ENCODE measurements at regions not wholly inside any gene's neighbourhood (a gene's known extent, or its start where the extent isn't known, plus 50 kb on each side); places are given as distances from the start of the nearest gene placed in this dataset.

GRCh38 chr2:166613226-166613625 is 119.2 kb upstream of the SCN7A start:
- no peak for TF ChIP-seq CTCF (conservative IDR thresholded peaks at IDR 0.05)
- H3K27ac ChIP-seq = no peak overlapping the region

- no peak overlapping the region for H3K27ac ChIP-seq
- no peak for TF ChIP-seq CTCF (conservative IDR thresholded peaks at IDR 0.05)
Measured at GRCh38 chr2:166612214-166612613, 118.2 kb upstream of the SCN7A start.

DNA sequence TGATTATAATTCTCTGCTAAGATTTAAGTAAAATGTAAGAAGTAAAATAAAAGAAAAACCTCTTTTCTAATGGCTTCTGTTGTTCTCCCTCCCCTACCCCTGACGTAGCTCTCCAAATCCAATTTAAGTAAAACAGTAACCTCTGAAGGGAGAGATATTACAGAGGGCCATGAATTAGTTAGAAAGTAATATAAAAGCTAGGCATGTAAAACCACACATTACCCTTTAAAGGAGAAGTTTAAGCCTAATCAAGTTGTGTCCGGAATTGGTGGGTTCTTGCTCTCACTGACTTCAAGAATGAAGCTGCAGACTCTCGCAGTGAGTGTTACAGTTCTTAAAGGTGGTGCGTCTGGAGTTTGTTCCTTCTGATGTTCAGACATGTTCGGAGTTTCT is 116.9 kb upstream of the SCN7A start:
- TF ChIP-seq CTCF (conservative IDR thresholded peaks at IDR 0.05) = no peak
- H3K27ac ChIP-seq = no peak overlapping the region

DNA sequence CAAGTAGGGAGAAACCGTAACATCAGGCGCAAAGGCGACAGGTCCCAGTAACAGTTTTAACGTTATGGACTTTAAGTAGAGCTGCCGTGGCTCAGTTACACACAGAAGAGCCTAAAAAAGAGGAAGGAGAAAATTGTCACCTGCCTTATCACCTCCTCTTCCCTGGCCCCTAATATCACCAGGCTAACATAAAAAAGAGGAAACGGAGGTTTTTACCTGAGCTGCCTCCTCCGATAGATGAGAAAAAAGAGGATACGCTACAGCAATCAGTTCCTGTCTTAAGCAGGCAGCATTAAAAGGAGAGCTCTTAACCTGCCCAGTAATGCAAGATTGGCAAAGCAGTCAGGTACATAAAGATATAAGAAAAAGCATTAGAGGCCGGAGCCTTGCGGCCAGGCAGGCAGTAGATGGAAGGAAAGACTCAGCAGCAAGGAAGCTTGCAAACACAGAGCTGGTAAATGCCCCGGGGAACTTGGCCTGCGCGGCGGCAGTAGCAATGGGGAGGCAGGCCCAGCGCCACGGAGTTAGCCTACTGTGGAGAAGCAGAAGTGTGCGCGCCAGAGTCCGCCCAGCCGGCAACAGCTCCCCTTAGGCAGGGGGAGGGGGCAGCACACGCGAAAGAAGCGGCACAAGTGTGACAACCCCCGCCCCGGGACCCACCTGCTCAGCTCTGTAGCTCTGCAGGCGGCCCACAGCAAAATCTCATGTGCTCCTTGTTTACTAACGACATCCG is 116.3 kb upstream of the SCN7A start:
- no peak for TF ChIP-seq CTCF (conservative IDR thresholded peaks at IDR 0.05)
- H3K27ac ChIP-seq = no peak overlapping the region

- 0 out of 2 replicates have a peak, but pooled peaks have one; percentile 12 for TF ChIP-seq CTCF (conservative IDR thresholded peaks at IDR 0.05)
- H3K27ac ChIP-seq = no peak overlapping the region
Measured at GRCh38 chr2:166609183-166609959, 115.3 kb upstream of the SCN7A start.

DNA sequence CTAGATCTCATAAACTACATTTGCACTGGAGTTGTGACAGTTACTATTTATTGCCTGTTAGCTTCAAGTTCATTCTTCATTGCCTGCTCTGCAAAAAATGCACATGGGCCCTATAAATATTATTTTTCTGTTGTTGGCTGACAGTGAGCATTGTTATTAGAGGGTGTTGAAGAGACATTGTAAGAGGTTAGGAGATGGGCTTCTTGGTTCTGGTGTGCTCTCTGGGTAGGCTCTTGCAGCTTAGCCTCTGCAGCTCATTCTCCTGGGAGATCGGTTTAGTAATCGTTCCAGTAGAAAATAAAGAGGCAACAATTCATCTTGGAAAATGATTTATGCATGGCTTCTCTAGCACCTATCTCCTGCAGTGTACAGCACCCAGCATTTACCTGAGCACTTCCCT is 113.8 kb upstream of the SCN7A start:
- no peak for TF ChIP-seq CTCF (conservative IDR thresholded peaks at IDR 0.05)
- H3K27ac ChIP-seq = no peak overlapping the region

- no peak for TF ChIP-seq CTCF (conservative IDR thresholded peaks at IDR 0.05)
Measured at GRCh38 chr2:166593403-166593802, 99.4 kb upstream of the SCN7A start.

More at GRCh38 chr2:166593403-166593802, 99.4 kb upstream of the SCN7A start:
- H3K27ac ChIP-seq = no peak overlapping the region
